A673 (cell line): ENCODE measurements at regions not wholly inside any gene's neighbourhood (a gene's known extent, or its start where the extent isn't known, plus 50 kb on each side); places are given as distances from the start of the nearest gene placed in this dataset.

Source experiments
- BruUV-seq: library from RNA; stranded (reverse); fragments of 400-500 nt; replicated peaks from 2 replicates; lab custom pipeline; 2021; lab: Mats Ljungman, UMichigan
- CTCF ChIA-PET: fragments of 300-600 bp; sonication (Branson Sonifier 250); formaldehyde crosslinking; loops from one replicate; lab custom pipeline; 2022; ENCODE audit warnings: antibody characterized with exemption; lab: Charles Lee
- POLR2A ChIA-PET: fragments of 300-600 bp; sonication (Branson Sonifier 250); formaldehyde crosslinking; loops from one replicate; lab custom pipeline; 2022; ENCODE audit warnings: antibody characterized with exemption; ENCODE audit not compliant: low non-redundant PET; lab: Charles Lee
- DNase-seq: peaks from one replicate; pipeline ENCODE4 v3.0.0-alpha.2; 2015; ENCODE audit warnings: low spot score
- H3K27ac ChIP-seq: fragments of 200-600 bp; sonication (generic); 2 replicates; pipeline ENCODE4 v1.5.1; 2016; ENCODE audit warnings: mixed run types, low read depth, mild to moderate bottlenecking, mixed read lengths, antibody characterized with exemption, low read length; ENCODE audit not compliant: poor library complexity, severe bottlenecking
- H3K27me3 ChIP-seq: fragments of 200-600 bp; sonication (generic); replicated peaks from 2 replicates; pipeline ENCODE4 v1.6.1; 2017; ENCODE audit warnings: mixed run types, low read depth, mild to moderate bottlenecking, mixed read lengths, antibody characterized with exemption, low read length; ENCODE audit not compliant: insufficient read depth, poor library complexity
- H3K36me3 ChIP-seq: fragments of 200-600 bp; sonication (generic); 2 replicates; pipeline ENCODE4 v1.6.1; 2016; ENCODE audit warnings: mixed run types, mild to moderate bottlenecking, mixed read lengths, antibody characterized with exemption, low read length; ENCODE audit not compliant: insufficient read depth, poor library complexity, severe bottlenecking
- H3K4me1 ChIP-seq: fragments of 200-600 bp; sonication (generic); 2 replicates; pipeline ENCODE4 v1.6.1; 2017; ENCODE audit warnings: mixed run types, mild to moderate bottlenecking, mixed read lengths, antibody characterized with exemption, low read length; ENCODE audit not compliant: insufficient read depth, poor library complexity, severe bottlenecking
- H3K4me3 ChIP-seq: fragments of 200-600 bp; sonication (generic); 2 replicates; pipeline ENCODE4 v1.5.1; 2016; ENCODE audit warnings: low read depth, mixed run types, mild to moderate bottlenecking, mixed read lengths, low read length; ENCODE audit not compliant: poor library complexity, severe bottlenecking
- H3K9me3 ChIP-seq: fragments of 200-600 bp; sonication (generic); 2 replicates; pipeline ENCODE4 v1.6.1; 2016; ENCODE audit warnings: mixed run types, low read depth, mild to moderate bottlenecking, mixed read lengths, antibody characterized with exemption, low read length; ENCODE audit not compliant: poor library complexity, severe bottlenecking
- EZH2 ChIP-seq: fragments of 200-600 bp; sonication (generic); IDR thresholded peaks from 2 replicates; pipeline ENCODE4 v1.6.1; 2017; ENCODE audit warnings: borderline replicate concordance, low read depth, mild to moderate bottlenecking, mixed read lengths, antibody characterized with exemption, low read length; ENCODE audit not compliant: poor library complexity, severe bottlenecking
- intact Hi-C: fragments of 100-400 bp; cut with micrococcal nuclease; formaldehyde crosslinking; loops from one replicate; pipeline ENCODE4 v1.10.0; 2022; ENCODE audit not compliant: unreplicated experiment
- TF ChIP-seq, protein P1 (sequence below): fragments of 300-800, 200-600 bp; sonication (generic); conservative IDR thresholded peaks from 2 replicates; pipeline ENCODE4 v1.5.1; 2017; ENCODE audit warnings: low read depth, mild to moderate bottlenecking, antibody characterized with exemption, low read length, moderate library complexity, mixed read lengths

DNA sequence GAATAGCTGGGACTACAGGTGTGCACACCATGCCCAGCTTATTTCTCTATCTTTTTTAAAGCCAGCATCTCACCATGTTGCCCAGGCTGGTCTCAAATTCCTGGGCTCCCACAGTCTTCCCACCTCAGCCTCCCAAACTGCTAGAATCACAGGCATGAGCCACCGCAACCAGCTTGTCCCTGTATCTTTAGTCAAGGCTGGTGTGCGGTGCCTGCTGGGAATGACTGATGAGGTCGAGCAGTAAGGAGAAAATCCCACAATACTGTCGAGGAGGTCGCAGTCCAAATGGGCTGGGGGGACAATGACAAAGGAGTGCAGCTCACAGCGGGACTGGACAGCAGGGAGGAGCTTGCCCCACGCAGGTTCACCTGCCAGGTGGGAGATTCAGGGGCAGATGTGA lies 50.2 kb upstream of the CALN1 start:
- no peak for TF ChIP-seq EZH2
- TF ChIP-seq, protein P1, sequence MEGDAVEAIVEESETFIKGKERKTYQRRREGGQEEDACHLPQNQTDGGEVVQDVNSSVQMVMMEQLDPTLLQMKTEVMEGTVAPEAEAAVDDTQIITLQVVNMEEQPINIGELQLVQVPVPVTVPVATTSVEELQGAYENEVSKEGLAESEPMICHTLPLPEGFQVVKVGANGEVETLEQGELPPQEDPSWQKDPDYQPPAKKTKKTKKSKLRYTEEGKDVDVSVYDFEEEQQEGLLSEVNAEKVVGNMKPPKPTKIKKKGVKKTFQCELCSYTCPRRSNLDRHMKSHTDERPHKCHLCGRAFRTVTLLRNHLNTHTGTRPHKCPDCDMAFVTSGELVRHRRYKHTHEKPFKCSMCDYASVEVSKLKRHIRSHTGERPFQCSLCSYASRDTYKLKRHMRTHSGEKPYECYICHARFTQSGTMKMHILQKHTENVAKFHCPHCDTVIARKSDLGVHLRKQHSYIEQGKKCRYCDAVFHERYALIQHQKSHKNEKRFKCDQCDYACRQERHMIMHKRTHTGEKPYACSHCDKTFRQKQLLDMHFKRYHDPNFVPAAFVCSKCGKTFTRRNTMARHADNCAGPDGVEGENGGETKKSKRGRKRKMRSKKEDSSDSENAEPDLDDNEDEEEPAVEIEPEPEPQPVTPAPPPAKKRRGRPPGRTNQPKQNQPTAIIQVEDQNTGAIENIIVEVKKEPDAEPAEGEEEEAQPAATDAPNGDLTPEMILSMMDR: no peak
- no peaks in the 10 kb centered on the region for H3K27me3 ChIP-seq
- POLR2A ChIA-PET: no interaction called here
- CTCF ChIA-PET: no interaction called here
- no peaks in the 10 kb centered on the region for H3K36me3 ChIP-seq
- H3K4me3 ChIP-seq: no peak overlapping the region
- H3K27ac ChIP-seq: no peak overlapping the region
- no peaks in the 10 kb centered on the region for H3K4me1 ChIP-seq
- no TSS peak for BruUV-seq
- no peaks in the 10 kb centered on the region for H3K9me3 ChIP-seq
- intact Hi-C loops: no loop called here
- DNase-seq: no peak
